Activated T-helper 9 cell treated with anti-CD3 and anti-CD28 coated beads, Interleukin-2, amount 50 U/mL, for 16 hours (primary cell): ENCODE measurements at regions not wholly inside any gene's neighbourhood (a gene's known extent, or its start where the extent isn't known, plus 50 kb on each side); places are given as distances from the start of the nearest gene placed in this dataset.

Experiments used
- DNase-seq: peaks from one replicate; pipeline ENCODE4 v3.0.0-alpha.2; 2020; ENCODE audit warnings: low read depth

GRCh38 chr16:65667011-65667578 lies 545.2 kb upstream of the CDH11 start:
- no peak for DNase-seq

GRCh38 chr16:65666132-65666941 lies 544.5 kb upstream of the CDH11 start:
- DNase-seq, result no peak

DNA sequence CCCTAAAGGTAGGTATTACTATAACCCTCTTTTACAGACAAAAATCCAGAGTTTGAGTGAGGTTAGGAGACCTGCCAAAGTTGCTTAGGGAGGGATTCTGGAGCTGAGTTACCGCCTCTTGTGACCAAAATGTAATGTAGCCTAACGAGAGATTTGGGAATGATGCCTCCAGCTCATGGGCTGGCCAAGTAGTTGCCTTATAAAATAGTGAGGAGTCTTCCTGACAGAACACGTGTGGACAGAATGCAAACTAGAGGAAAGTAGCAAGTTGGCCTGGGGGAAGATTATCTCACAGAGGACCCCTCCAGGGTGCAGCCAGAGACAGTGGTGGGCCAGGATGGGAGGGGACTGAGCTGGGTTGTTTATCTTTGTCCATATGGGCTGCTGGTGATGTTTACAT lies 543.7 kb upstream of the CDH11 start:
- no peak for DNase-seq

GRCh38 chr16:65663774-65664173 lies 541.9 kb upstream of the CDH11 start:
- DNase-seq, result no peak

- no peak for DNase-seq
These were observed 540.4 kb upstream of the CDH11 start for GRCh38 chr16:65662256-65662655.

DNA sequence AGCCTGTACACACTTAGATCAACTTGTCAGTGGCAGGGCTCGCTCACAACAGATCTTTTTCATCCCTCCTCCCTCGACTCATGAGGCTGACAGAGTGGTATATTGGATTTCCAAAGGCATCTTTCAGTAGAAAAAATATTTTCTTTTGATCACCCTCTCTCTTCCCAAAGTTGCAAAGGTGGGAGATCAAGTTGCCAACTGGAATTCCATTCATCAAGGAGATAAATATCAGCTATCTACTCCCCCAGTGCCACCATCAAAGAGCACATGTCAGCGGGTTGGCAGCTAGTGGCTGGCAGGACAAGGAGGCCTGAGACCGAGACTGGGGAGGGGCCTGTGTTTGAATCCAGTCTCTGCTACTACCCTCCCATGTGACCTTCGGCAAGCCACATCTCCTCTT lies 539.7 kb upstream of the CDH11 start:
- DNase-seq, result no peak

GRCh38 chr16:65660390-65660789 lies 538.5 kb upstream of the CDH11 start:
- no peak for DNase-seq

GRCh38 chr16:65659758-65660157 lies 537.9 kb upstream of the CDH11 start:
- DNase-seq, result no peak

- DNase-seq, result no peak
These were observed 536.9 kb upstream of the CDH11 start for GRCh38 chr16:65658787-65659220.

DNA sequence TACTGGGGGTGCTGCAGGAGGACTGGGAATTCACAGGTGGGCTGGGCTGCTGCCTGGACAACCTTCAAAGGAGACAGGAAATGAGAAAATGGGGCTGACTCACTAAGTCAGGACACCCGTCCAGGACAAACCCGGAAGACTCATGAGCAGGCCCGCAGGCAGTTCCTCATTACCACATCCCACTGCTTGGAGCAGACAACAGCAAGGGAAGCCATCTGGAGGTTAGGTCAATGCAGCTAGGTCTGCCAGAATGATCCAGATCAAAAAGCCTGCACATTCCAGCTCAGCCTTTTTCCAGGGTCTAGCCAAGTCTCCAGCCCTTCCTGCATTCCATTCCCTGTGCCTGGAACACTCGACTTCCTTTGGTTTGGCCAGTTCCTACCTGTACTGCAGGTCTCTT lies 536.5 kb upstream of the CDH11 start:
- DNase-seq, result no peak

DNA sequence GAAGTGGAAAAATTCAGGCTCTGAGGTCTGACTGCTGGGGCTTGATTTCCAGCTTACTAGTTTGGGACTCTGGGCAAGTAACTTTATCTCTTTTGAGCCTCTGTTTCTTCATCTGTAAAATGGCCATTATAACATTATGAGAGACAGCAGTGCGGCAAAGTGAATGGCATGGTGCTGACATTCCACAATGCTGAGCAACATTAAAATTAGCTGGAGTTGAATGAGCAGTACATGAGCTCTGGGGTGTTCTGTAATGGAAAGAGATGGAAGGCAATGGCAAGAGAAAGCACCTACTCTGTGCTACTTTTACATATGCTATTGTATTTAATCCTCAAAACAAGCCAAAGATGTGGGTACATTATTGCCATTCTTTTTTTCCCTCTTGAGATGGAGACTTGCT lies 535.7 kb upstream of the CDH11 start:
- no peak for DNase-seq

DNA sequence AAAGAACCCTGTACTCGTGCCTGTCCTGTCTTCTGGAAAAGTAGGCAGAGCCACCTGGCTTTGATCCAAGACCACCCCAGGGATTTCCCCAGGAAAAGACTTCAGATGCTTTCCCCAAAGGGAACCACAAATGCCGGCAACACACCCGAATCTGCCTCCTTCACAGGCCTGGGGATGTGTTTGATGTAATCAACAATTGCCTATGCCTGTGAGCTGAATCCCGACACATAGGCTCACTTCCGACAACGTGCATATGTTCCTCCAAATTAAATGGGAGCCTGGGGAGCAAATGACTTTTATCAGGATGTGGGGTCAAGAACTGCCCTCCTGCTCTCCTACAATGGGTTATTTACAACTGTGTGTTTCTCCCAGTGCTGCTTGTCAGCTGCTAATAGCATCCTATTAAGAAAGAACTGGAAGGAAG lies 535.2 kb upstream of the CDH11 start:
- DNase-seq, result no peak

GRCh38 chr16:65655802-65656201 lies 533.9 kb upstream of the CDH11 start:
- no peak for DNase-seq

DNA sequence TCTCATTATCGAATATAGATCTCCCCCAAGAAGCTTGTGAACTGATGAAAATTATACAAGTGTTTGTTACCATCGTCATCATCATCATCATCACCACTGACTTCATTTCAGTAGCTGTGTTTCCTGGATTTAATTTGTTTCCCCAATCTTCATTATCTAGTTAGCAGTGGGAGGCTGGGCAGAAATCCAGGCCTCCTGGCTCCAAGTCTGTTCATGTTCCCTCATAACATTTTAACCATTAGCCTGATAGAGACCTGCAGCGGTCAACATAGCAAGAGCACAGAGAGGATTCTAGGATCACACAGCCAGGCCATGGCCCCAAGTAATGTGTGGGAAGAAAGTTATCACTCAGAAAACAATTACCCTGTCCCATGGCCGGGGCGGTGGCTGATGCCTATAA lies 526.2 kb upstream of the CDH11 start:
- no peak for DNase-seq

DNA sequence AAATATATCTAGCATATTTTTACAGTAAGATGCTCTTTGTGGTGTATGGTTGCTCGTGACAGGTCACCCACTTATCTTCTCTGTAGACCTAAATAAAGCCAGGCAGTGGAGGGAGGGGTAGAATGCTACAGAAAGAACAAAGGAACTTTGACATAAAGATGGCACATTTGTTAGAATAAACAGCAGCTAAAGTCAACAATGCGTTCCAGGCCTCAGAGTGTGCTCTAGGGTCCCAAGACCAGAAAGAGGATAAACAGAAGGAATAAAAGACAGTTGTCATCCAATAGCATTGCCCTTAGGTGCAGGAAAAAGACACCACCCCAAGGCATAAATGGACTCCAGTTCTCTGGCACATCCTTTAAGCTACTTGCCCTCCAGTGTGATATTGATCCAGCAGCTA lies 523.0 kb upstream of the CDH11 start:
- no peak for DNase-seq

GRCh38 chr16:65641762-65642289 lies 520.0 kb upstream of the CDH11 start:
- no peak for DNase-seq

GRCh38 chr16:65641049-65641761 lies 519.3 kb upstream of the CDH11 start:
- no peak for DNase-seq

GRCh38 chr16:65634833-65635232 lies 513.0 kb upstream of the CDH11 start:
- DNase-seq, result no peak

- DNase-seq, result no peak
These were observed 512.4 kb upstream of the CDH11 start for GRCh38 chr16:65634291-65634690.

DNA sequence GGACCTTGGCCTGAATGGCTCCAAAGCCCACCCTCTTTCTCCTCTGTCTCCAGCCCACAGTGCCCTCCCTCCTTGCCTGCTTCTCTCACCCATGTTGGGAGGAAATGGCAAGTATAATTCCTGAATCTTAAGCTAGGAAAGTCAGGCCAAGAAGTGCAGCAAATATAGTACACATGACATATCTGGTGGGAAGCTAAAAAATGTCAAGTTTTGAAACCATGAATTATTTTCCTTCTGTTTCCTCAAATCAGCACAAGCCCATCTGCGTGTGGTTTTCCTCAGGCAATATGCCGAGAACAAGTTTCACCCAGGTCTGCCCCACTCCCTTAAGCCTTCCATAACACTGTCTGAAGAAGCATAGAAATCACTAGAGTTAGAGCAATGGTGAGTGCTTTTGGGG lies 502.8 kb upstream of the CDH11 start:
- DNase-seq, result no peak

DNA sequence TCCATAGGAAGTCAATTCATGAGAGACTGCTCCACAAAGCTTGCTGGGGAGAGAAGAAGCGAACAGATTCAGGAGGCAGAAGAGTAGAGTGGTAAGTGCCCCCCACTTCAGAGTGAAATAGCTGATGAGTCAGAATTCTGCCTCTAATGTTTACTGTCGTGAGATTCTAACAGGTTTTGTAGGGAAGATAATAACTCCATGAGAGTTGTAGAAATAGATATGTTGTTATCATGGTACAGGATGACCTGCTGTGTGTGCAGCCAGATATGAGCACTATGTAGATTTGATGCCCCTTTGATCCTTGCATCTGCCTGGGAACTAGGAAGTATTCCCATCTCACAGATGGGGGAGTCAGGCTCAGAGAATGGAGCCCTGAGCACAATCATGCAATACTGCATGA lies 502.4 kb upstream of the CDH11 start:
- no peak for DNase-seq

GRCh38 chr16:65622871-65623270 lies 501.0 kb upstream of the CDH11 start:
- DNase-seq, result no peak

GRCh38 chr16:65622151-65622550 lies 500.3 kb upstream of the CDH11 start:
- DNase-seq, result no peak
